GM12878 (cell line): ENCODE measurements at regions not wholly inside any gene's neighbourhood (a gene's known extent, or its start where the extent isn't known, plus 50 kb on each side); places are given as distances from the start of the nearest gene placed in this dataset.

Experiments used
- ATAC-seq: fragments of 200-7000 bp; cut with Tn5 transposase; 3 replicates; pipeline ENCODE4 v1.9.1; 2020; ENCODE audit warnings: mild to moderate bottlenecking, moderate library complexity
- BruUV-seq: library from RNA; stranded (reverse); fragments of 400-500 nt; replicated peaks from 2 replicates; lab custom pipeline; 2021; lab: Mats Ljungman, UMichigan
- CTCF ChIA-PET: fragments of 300-600 bp; sonication (Branson Sonifier 250); formaldehyde crosslinking; extraction: SDS; loops from one replicate; lab custom pipeline; 2021; ENCODE audit warnings: inconsistent platforms; lab: Yijun Ruan, JAX
- POLR2A ChIA-PET: fragments of 350-600 bp; formaldehyde crosslinking; extraction: SDS; loops from one replicate; lab custom pipeline; 2021; ENCODE audit warnings: inconsistent platforms; lab: Charles Lee
- RAD21 ChIA-PET: fragments of 300-600 bp; sonication (Branson Sonifier 250); formaldehyde crosslinking; loops from one replicate; lab custom pipeline; 2023; ENCODE audit warnings: antibody characterized with exemption; ENCODE audit not compliant: unreplicated experiment; lab: Charles Lee
- SMC1A ChIA-PET: fragments of 300-600 bp; sonication (Branson Sonifier 250); formaldehyde crosslinking; loops from one replicate; lab custom pipeline; 2023; ENCODE audit not compliant: unreplicated experiment, uncharacterized antibody; lab: Charles Lee
- DNase-seq: peaks from one replicate; pipeline ENCODE4 v3.0.0-alpha.2; 2011; ENCODE audit warnings: low read depth, low spot score
- FAIRE-seq: peaks from 3 replicates; lab custom pipeline; 2011; peaks lifted over from hg19 to GRCh38; lab: Jason Lieb, UNC
- H2AFZ ChIP-seq: 2 replicates; pipeline ENCODE4 v1.6.0; 2011; ENCODE audit warnings: low read depth, low read length, control low read depth; ENCODE audit not compliant: control insufficient read depth
- H3K27ac ChIP-seq: 2 replicates; pipeline ENCODE4 v1.5.1; 2011; ENCODE audit warnings: control low read depth; ENCODE audit not compliant: control insufficient read depth, insufficient read depth
- H3K27me3 ChIP-seq, 2 experiments: replicated peaks in 1 of 2; 2 replicates each; pipeline versions ENCODE4 v1.6.0 to v1.6.1; 2011; ENCODE audit warnings: low read length in 1 of 2; ENCODE audit not compliant: control insufficient read depth in 2 of 2, insufficient read depth in 2 of 2
- H3K36me3 ChIP-seq, 2 experiments: 2 replicates each; pipeline ENCODE4 v1.5.1; 2011; ENCODE audit warnings: low read length in 1 of 2; ENCODE audit not compliant: control insufficient read depth in 2 of 2, insufficient read depth in 2 of 2
- H3K4me1 ChIP-seq: 2 replicates; pipeline ENCODE4 v1.6.1; 2011; ENCODE audit warnings: mild to moderate bottlenecking, low read length, moderate library complexity, mixed read lengths; ENCODE audit not compliant: control insufficient read depth, insufficient read depth
- H3K4me2 ChIP-seq: 2 replicates; pipeline ENCODE4 v1.6.0; 2011; ENCODE audit warnings: control low read depth; ENCODE audit not compliant: control insufficient read depth, insufficient read depth
- H3K4me3 ChIP-seq: fragments of 200-600 bp; sonication (generic); 2 replicates; pipeline ENCODE4 v1.5.1; 2016
- H3K79me2 ChIP-seq: 2 replicates; pipeline ENCODE4 v1.6.0; 2011; ENCODE audit warnings: low read length; ENCODE audit not compliant: control insufficient read depth, insufficient read depth
- H3K9ac ChIP-seq: 2 replicates; pipeline ENCODE4 v1.8.0; 2011; ENCODE audit warnings: low read length, control low read depth, mixed read lengths; ENCODE audit not compliant: control insufficient read depth, insufficient read depth
- H3K9me3 ChIP-seq: replicated peaks from 3 replicates; pipeline ENCODE4 v1.5.1; 2011; ENCODE audit warnings: mild to moderate bottlenecking, low read length; ENCODE audit not compliant: control insufficient read depth, insufficient read depth
- H4K20me1 ChIP-seq: 2 replicates; pipeline ENCODE4 v1.6.0; 2011; ENCODE audit not compliant: control insufficient read depth, insufficient read depth
- BRCA1 ChIP-seq: IDR thresholded peaks from 2 replicates; pipeline ENCODE4 v1.6.1; 2011; ENCODE audit warnings: low read depth, low read length, improper control_type of control experiment
- ELK1 ChIP-seq: IDR thresholded peaks from 2 replicates; pipeline ENCODE4 v1.6.1; 2012; ENCODE audit warnings: low read depth, low read length, improper control_type of control experiment
- ESRRA ChIP-seq: IDR thresholded peaks from 2 replicates; pipeline ENCODE4 v1.6.1; 2012; ENCODE audit warnings: mild to moderate bottlenecking, low read length, improper control_type of control experiment
- GATAD2B ChIP-seq: fragments of 450-650 bp; conservative IDR thresholded peaks from 2 replicates; pipeline ENCODE4 v1.6.1; 2017; ENCODE audit warnings: low read depth, mild to moderate bottlenecking, moderate library complexity
- HDAC6 ChIP-seq: fragments of 200-600 bp; sonication (generic); IDR thresholded peaks from one replicate; pipeline ENCODE4 v1.8.0; 2017; ENCODE audit warnings: antibody characterized with exemption; ENCODE audit not compliant: unreplicated experiment
- IKZF2 ChIP-seq, 2 experiments: fragments of 450-650 bp; IDR thresholded peaks; 2 replicates each; pipeline ENCODE4 v1.6.1; 2017; ENCODE audit warnings: mild to moderate bottlenecking in 2 of 2, moderate library complexity in 2 of 2
- KAT2A ChIP-seq: conservative IDR thresholded peaks from 2 replicates; pipeline ENCODE4 v1.6.1; 2011; ENCODE audit warnings: low read depth, low read length; ENCODE audit not compliant: control insufficient read depth
- MTA3 ChIP-seq: IDR thresholded peaks from 2 replicates; pipeline ENCODE4 v1.6.1; 2012; ENCODE audit warnings: low read length, inconsistent platforms, borderline replicate concordance
- RBBP5 ChIP-seq: fragments of 200-600 bp; sonication (generic); conservative IDR thresholded peaks from 2 replicates; pipeline ENCODE4 v1.6.1; 2016
- RUNX3 ChIP-seq: IDR thresholded peaks from 2 replicates; pipeline ENCODE4 v1.6.1; 2012; ENCODE audit warnings: low read length, inconsistent platforms
- SIX5 ChIP-seq: IDR thresholded peaks from 2 replicates; pipeline ENCODE4 v1.6.1; 2011; ENCODE audit warnings: mild to moderate bottlenecking, low read depth, low read length, moderate library complexity; ENCODE audit not compliant: severe bottlenecking
- STAT3 ChIP-seq: IDR thresholded peaks from 2 replicates; pipeline ENCODE4 v1.6.1; 2011; ENCODE audit warnings: low read depth, low read length, improper control_type of control experiment
- USF1 ChIP-seq: IDR thresholded peaks from 2 replicates; pipeline ENCODE4 v1.6.1; 2011; ENCODE audit warnings: borderline replicate concordance, low read depth, mild to moderate bottlenecking, moderate library complexity, mixed read lengths, low read length; ENCODE audit not compliant: insufficient read depth; ENCODE audit errors: extremely low read length
- WGBS: methylation state at CpG from one replicate; pipeline ENCODE4 v1.1.6; 2016; ENCODE audit warnings: low lambda C conversion rate; ENCODE audit not compliant: insufficient replicate concordance, insufficient coverage; ENCODE audit errors: missing lambda C conversion rate; 5-methylcytosine and 5-hydroxymethylcytosine counted together
- in situ Hi-C: fragments of 300-500 bp; cut with MboI; formaldehyde crosslinking; loops from 9 replicates; pipeline ENCODE4 v1.14.3; 2018; ENCODE audit warnings: mixed read lengths
- intact Hi-C: fragments of 100-400 bp; cut with micrococcal nuclease; formaldehyde crosslinking; loops from one replicate; pipeline ENCODE4 v1.14.2; 2022; ENCODE audit not compliant: unreplicated experiment

- POLR2A ChIA-PET = no interaction called here
- Histone ChIP-seq H3K79me2 (no peaks in the 10 kb centered on the region), H3K27ac (no peak overlapping the region), H4K20me1 (no peaks in the 10 kb centered on the region), H3K9ac (no peak overlapping the region), H3K27me3 (0 out of 4 replicates have a peak, but pooled peaks cover 0 to 2% of the 10 kb centered on the region in 2 experiments), H3K4me1 (no peaks in the 10 kb centered on the region), H3K36me3 (no peaks in the 10 kb centered on the region), H3K4me3 (no peak overlapping the region), H3K4me2 (no peak overlapping the region), H3K9me3 (no peaks in the 10 kb centered on the region; the same call in 2 of the 3 replicates), H2AFZ (no peak overlapping the region)
- in situ Hi-C loops (no loop called here), intact Hi-C loops (no loop called here)
- RAD21 ChIA-PET = no interaction called here
- no peak for TF ChIP-seq ELK1
- TF ChIP-seq STAT3 = no peak
- no peak for TF ChIP-seq SIX5
- ATAC-seq (no peak), DNase-seq (no peak), FAIRE-seq (no peak)
- CTCF ChIA-PET = no interaction called here
- 50% methylated on average over 3 of the region's 3 CpGs for WGBS
- no TSS peak for BruUV-seq
- SMC1A ChIA-PET = no interaction called here
Measured at GRCh38 chr3:67719333-67719732, 64.9 kb upstream of the SUCLG2 start.

GRCh38 chr3:67715971-67716370, 61.6 kb upstream of the SUCLG2 start:
- no TSS peak for BruUV-seq
- Histone ChIP-seq H3K4me2 (no peak overlapping the region), H3K79me2 (no peaks in the 10 kb centered on the region), H3K4me3 (no peak overlapping the region), H2AFZ (no peak overlapping the region), H3K27me3 (no peaks in the 10 kb centered on the region), H3K9me3 (no peaks in the 10 kb centered on the region), H4K20me1 (no peaks in the 10 kb centered on the region), H3K9ac (no peak overlapping the region), H3K4me1 (no peaks in the 10 kb centered on the region), H3K27ac (no peak overlapping the region), H3K36me3 (no peaks in the 10 kb centered on the region)
- ChIA-PET RAD21 (no interaction called here), CTCF (no interaction called here), POLR2A (no interaction called here), SMC1A (no interaction called here)
- in situ Hi-C loops (no loop called here), intact Hi-C loops (no loop called here)
- ATAC-seq (no peak), DNase-seq (no peak), FAIRE-seq (no peak)
- 77% methylated on average over 5 of the region's 5 CpGs for WGBS
- TF ChIP-seq BRCA1 (no peak), USF1 (no peak), RBBP5 (no peak), KAT2A (no peak), MTA3 (no peak), RUNX3 (no peak), HDAC6 (no peak), GATAD2B (no peak), ESRRA (no peak), IKZF2 (IDR thresholded peaks at IDR 0.05) (no peak)
